MM.1S (cell line): ENCODE measurements at regions not wholly inside any gene's neighbourhood (a gene's known extent, or its start where the extent isn't known, plus 50 kb on each side); places are given as distances from the start of the nearest gene placed in this dataset.
"Not testable (repeated sequence)": the region's sequence is repeated elsewhere in the genome, so short reads cannot be mapped to it uniquely, and the experiment has no call there.

ENCODE experiments used
- CTCF ChIP-seq: fragments of 300-600 bp; sonication (generic); IDR thresholded peaks from 2 replicates; pipeline ENCODE4 v1.5.1; 2016; ENCODE audit warnings: antibody characterized with exemption, low read length, mixed read lengths
- EZH2 ChIP-seq: fragments of 300-600 bp; sonication (generic); optimal IDR thresholded peaks from 2 replicates; pipeline ENCODE3; 2017; ENCODE audit warnings: low read depth, mild to moderate bottlenecking, antibody characterized with exemption, low read length, mixed read lengths
- EZH2phosphoT487 ChIP-seq: fragments of 300-600 bp; sonication (generic); IDR thresholded peaks from 2 replicates; pipeline ENCODE4 v1.6.1; 2018; ENCODE audit warnings: antibody characterized with exemption, low read length

- not testable (repeated sequence) for TF ChIP-seq EZH2phosphoT487, EZH2, CTCF
Observed at GRCh38 chr3:130183689-130184088, 102.1 kb downstream of the ALG1L2 start.
